ENCODE measurements at regions not wholly inside any gene's neighbourhood (a gene's known extent, or its start where the extent isn't known, plus 50 kb on each side); places are given as distances from the start of the nearest gene placed in this dataset.

- Histone ChIP-seq H3K27ac (no peak overlapping the region), H3K79me2 (ENCODE audit: low read depth) (no peaks in the 10 kb centered on the region), H3K4me1 (no peaks in the 10 kb centered on the region), H3K4me2 (no peak overlapping the region), H3K9ac (no peak overlapping the region), H3F3A (ENCODE audit: low read depth) (no peaks in the 10 kb centered on the region), H3K27me3 (no peaks in the 10 kb centered on the region), H3K4me3 (no peak overlapping the region), H3K9me3 (ENCODE audit: low read depth) (peaks cover 6% of the 10 kb centered on the region), H3K36me3 (no peaks in the 10 kb centered on the region), H2AFZ (replicated peaks) (no peak overlapping the region), H4K20me1 (ENCODE audit: low read depth) (no peaks in the 10 kb centered on the region)
- no peak overlapping the region for H3K4me3 Mint-ChIP-seq
- H3K36me3 Mint-ChIP-seq, result no peaks in the 10 kb centered on the region
- H3K27ac Mint-ChIP-seq, result no peak overlapping the region
- no peak for DNase-seq (ENCODE audit: low spot score)
- no peaks in the 10 kb centered on the region for H3K9me3 Mint-ChIP-seq
- H3K4me1 Mint-ChIP-seq, result peaks cover 3% of the 10 kb centered on the region
- H3K27me3 Mint-ChIP-seq (ENCODE audit: insufficient read depth, low read depth), result no peaks in the 10 kb centered on the region
- no peak for TF ChIP-seq EZH2 (IDR thresholded peaks at IDR 0.05)
- TF ChIP-seq, protein P1, sequence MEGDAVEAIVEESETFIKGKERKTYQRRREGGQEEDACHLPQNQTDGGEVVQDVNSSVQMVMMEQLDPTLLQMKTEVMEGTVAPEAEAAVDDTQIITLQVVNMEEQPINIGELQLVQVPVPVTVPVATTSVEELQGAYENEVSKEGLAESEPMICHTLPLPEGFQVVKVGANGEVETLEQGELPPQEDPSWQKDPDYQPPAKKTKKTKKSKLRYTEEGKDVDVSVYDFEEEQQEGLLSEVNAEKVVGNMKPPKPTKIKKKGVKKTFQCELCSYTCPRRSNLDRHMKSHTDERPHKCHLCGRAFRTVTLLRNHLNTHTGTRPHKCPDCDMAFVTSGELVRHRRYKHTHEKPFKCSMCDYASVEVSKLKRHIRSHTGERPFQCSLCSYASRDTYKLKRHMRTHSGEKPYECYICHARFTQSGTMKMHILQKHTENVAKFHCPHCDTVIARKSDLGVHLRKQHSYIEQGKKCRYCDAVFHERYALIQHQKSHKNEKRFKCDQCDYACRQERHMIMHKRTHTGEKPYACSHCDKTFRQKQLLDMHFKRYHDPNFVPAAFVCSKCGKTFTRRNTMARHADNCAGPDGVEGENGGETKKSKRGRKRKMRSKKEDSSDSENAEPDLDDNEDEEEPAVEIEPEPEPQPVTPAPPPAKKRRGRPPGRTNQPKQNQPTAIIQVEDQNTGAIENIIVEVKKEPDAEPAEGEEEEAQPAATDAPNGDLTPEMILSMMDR (IDR thresholded peaks at IDR 0.05), result no peak
- TF ChIP-seq EZH2phosphoT487 (IDR thresholded peaks at IDR 0.05), result no peak
These were observed 533.8 kb upstream of the CYLC2 start for GRCh38 chr9:102461156-102461819.

- Mint-ChIP-seq H3K9me3 (no peaks in the 10 kb centered on the region), H3K36me3 (no peaks in the 10 kb centered on the region), H3K4me3 (no peak overlapping the region), H3K27me3 (ENCODE audit: insufficient read depth, low read depth) (no peaks in the 10 kb centered on the region), H3K27ac (no peak overlapping the region), H3K4me1 (peaks cover 3% of the 10 kb centered on the region)
- Histone ChIP-seq H4K20me1 (ENCODE audit: low read depth) (no peaks in the 10 kb centered on the region), H3K9me3 (ENCODE audit: low read depth) (peaks cover 6% of the 10 kb centered on the region), H3K4me3 (no peak overlapping the region), H3K36me3 (no peaks in the 10 kb centered on the region), H3K4me1 (no peaks in the 10 kb centered on the region), H3F3A (ENCODE audit: low read depth) (no peaks in the 10 kb centered on the region), H3K27ac (no peak overlapping the region), H3K4me2 (no peak overlapping the region), H3K79me2 (ENCODE audit: low read depth) (no peaks in the 10 kb centered on the region), H2AFZ (replicated peaks) (no peak overlapping the region), H3K27me3 (no peaks in the 10 kb centered on the region), H3K9ac (no peak overlapping the region)
- no peak for DNase-seq (ENCODE audit: low spot score)
- TF ChIP-seq EZH2phosphoT487 (IDR thresholded peaks at IDR 0.05) (no peak), EZH2 (IDR thresholded peaks at IDR 0.05) (no peak)
- TF ChIP-seq, protein P1 (IDR thresholded peaks at IDR 0.05), result no peak
These were observed 535.3 kb upstream of the CYLC2 start for GRCh38 chr9:102459828-102460227.

GRCh38 chr9:102456562-102456961 lies 538.6 kb upstream of the CYLC2 start:
- Mint-ChIP-seq H3K36me3 (no peaks in the 10 kb centered on the region), H3K27me3 (ENCODE audit: insufficient read depth, low read depth) (no peaks in the 10 kb centered on the region)
- no peaks in the 10 kb centered on the region for H3K36me3 ChIP-seq

More at GRCh38 chr9:102456562-102456961, 538.6 kb upstream of the CYLC2 start:
- Histone ChIP-seq H3K9me3 (ENCODE audit: low read depth) (peaks cover 6% of the 10 kb centered on the region), H2AFZ (replicated peaks) (no peak overlapping the region), H3F3A (ENCODE audit: low read depth) (no peaks in the 10 kb centered on the region), H3K4me2 (no peak overlapping the region), H3K4me3 (no peak overlapping the region), H3K79me2 (ENCODE audit: low read depth) (no peaks in the 10 kb centered on the region), H3K27me3 (no peaks in the 10 kb centered on the region), H3K4me1 (no peaks in the 10 kb centered on the region), H4K20me1 (ENCODE audit: low read depth) (no peaks in the 10 kb centered on the region), H3K27ac (no peak overlapping the region), H3K9ac (no peak overlapping the region)
- Mint-ChIP-seq H3K9me3 (no peaks in the 10 kb centered on the region), H3K4me1 (peaks cover 3% of the 10 kb centered on the region), H3K4me3 (no peak overlapping the region), H3K27ac (no peak overlapping the region)
- no peak for TF ChIP-seq EZH2 (IDR thresholded peaks at IDR 0.05)
- TF ChIP-seq, protein P1 (IDR thresholded peaks at IDR 0.05), result no peak
- no peak for TF ChIP-seq EZH2phosphoT487 (IDR thresholded peaks at IDR 0.05)
- no peak for DNase-seq (ENCODE audit: low spot score)

All from neural progenitor cell (in vitro differentiated cells).